ENCODE measurements at regions not wholly inside any gene's neighbourhood (a gene's known extent, or its start where the extent isn't known, plus 50 kb on each side); places are given as distances from the start of the nearest gene placed in this dataset.
A peak's percentile ranks its signal among the peaks of the same experiment; 100 is the strongest.

DNA sequence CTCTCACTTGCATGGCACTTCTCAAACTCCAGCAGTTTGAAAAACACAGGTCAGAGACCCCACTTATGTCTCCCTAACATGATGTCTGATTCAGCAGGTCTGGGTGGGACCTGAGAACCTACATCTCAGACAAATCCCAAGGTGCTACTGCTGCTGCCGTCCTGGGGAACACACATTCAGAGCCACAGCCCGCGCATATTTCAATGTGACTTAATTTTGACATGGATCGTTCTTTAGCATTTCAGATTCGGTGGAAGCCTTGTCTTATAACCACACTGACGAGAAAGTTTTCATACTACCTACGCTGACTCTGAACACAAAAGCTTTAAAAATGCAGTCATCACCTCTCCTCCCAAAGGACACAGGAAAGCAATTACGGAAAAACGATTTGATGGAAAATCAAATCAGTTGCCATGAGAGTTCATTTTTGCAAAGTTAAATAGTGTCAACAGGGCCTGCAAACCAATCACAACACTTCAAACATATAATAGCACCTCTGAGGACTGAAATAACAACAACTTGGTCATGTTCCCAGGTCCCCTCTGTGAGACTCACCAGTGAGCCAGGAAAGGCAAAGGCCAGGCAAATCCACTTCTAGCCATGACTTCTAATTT is 132.6 kb downstream of the SHANK2 start:
- DNase-seq: peak in 1 of 3 experiments; percentile 68

GRCh38 chr11:71118671-71119250 is 133.6 kb downstream of the SHANK2 start:
- DNase-seq: no peak

DNA sequence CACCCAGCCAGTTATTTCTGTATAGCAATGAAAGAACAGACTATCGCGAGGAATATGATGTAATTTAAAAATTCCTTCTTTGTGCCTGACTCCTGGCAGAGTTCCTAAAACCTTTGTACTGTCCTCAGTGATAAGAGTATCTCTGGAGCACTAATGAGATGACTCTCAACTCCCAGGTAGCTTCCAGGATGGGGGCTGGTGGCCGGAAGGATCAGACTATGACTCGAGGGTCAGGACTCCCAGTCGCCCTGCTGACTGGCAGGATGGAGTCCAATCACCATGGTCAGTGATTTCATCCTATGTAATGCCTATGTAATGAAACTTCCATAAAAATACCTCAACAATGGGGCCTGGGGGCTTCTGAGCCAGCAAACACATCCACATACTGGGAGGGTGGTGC is 135.1 kb downstream of the SHANK2 start:
- no peak for DNase-seq

GRCh38 chr11:71116693-71117040 is 135.7 kb downstream of the SHANK2 start:
- no peak for DNase-seq

DNA sequence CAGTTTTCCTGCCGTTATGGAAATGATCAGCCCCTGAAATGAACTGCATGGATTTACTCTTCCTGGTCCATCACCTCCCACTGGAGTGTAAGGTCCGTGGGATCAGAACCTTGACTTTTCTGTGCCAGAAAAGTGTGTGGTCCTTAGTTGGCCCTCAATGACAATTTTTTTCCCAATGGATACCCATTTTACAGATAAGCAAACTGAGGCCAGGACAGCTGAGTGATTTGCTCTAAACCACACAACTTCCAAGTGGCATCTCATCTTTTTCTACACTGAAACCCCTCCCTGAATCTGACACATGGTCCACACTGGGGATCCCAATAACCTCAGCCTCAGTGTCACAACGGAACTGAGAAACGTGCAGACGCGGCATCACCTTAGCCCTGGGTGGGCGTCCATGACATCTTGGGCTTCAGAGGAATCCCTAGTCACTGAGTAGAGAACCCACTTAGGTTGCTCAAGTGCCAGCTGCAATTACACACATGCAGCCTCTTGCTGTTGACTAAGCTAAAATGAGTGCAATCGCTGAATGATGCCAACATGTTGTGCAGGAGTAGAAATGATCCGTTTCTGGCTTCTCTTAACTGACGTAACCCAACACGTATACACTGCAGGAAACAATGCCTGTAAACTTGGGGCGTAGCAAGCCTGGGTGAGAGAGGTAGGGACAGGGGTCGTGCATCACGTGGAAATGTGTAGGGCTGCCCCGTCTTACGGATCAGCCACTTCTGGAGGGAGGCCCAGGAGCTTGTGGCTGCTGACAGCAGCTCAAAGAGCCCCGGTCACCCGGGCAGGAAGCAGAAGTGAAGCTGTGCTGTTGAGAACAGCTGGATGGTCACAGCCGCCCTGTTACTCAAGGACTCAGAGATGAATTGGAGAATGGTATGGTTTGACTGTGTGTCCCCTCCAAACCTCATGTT is 136.3 kb downstream of the SHANK2 start:
- DNase-seq: no peak

DNA sequence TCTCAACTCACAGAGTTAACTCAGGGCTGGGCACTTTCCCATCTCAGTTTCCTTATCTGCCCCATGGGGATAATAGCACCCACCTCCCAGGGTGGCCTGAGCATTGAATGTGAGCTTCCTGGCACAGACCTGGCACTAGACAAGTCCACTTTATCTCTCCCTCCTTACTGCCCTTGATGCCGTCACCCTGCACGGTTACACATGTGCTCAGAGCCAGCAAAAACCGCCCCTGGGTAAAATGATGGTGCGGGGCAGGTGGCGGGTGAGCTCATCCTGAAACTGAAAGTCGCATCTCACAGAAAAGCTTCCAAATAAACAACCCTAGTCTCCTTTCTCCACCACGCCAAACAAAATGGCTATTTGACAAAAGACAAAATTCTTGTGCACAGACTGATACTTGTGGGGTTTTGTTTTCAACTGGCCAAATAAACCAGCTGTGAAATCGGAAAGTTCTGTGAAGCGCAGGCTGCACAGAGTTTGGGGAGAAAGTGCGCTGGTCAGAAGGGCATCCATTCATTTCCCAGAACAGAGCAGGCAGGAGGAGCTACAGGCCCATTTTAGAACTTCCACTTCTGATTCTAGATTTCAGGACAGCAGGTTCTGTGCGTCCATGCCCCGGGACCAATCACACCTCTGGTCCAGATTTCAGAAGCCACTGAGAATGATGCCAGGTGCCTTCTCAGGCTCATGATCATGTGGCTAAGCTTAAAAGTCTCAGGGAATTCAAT is 138.1 kb downstream of the SHANK2 start:
- DNase-seq: no peak

GRCh38 chr11:71112990-71113389 is 139.4 kb downstream of the SHANK2 start:
- peak in 2 of 3 experiments; percentile 47 to 58 for DNase-seq

GRCh38 chr11:71112454-71112853 is 139.9 kb downstream of the SHANK2 start:
- peak in 2 of 3 experiments; percentile 70 to 84 for DNase-seq

DNA sequence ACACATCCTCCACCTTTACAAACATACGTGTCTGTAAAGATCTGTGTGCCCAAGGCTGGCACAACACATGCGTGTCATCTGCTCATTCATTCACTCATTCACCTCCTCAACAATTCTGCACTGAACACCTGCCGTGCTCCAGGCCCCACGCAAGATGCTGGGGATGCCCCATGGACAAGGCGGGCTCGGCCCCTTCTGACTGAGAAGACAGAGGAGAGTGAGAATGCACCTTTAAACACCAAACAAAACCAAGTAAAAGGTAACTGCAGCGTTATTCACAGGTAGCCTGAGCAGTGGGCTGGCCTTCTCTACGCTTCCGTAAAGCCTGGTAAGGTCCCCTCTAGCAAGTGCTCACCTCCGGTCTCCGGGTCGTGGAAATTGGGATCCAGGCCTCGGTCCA is 142.8 kb downstream of the SHANK2 start:
- no peak for DNase-seq

GRCh38 chr11:71109186-71109585 is 143.2 kb downstream of the SHANK2 start:
- DNase-seq: no peak

DNA sequence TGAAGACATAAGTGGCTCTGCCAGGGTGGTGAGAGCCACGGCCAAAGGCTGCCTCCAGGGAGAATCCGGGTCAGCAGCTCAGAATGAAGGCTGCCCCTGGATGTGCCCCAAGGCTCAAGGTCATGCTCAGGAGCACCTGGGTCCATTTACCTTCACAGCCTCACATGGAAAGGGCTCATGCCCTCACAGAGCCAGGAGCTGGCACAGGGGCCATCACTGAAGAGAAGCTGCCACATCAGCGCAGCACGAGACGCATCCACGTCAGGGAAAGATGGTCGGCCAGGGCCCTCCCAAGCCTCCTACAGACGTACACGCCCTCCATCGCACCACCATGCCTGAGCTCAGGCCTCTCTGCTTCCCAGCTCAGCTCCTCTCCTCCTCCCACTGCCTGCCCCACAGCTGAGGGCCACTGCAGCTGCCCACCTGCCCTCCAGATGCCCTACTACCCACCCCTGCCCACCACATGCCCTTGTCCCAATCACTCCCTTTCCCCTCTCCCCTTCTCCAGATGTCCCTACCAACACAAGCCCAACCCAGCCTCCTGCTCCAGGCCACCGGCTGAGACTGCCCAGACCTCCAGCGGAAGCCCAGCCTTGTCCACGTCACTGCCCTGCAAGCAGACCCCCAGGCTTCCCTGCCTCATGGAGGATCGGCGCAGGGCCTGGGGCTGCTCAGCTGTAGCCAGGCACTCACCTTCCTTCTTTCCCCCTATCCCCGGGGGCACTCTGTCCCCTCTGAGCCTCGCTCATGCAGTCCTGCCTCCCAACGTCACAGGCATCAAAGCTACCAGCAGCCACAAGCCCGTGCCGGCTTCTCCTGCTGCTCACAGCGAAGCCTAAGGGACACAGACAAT is 144.1 kb downstream of the SHANK2 start:
- no peak for DNase-seq

- no peak for DNase-seq
These were observed 145.7 kb downstream of the SHANK2 start for GRCh38 chr11:71106671-71107070.

DNA sequence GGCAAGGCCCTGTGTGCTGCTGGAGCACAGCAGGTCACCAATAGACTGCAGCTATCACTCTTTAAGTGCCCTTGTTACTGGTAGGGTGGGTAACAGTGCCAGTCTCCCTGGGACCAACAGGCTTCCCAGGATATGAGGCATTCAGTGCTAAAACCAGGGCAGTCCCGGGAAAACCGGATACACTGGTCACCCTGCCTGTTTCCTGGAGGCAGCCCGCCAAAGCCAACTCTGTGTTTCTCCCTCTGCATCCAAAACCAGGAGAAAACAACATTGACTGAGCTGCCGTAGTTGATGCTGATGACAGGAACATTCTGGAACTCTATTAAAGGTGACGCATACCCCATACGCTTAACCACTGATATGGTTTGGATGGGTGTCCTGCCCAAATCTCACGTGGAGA is 149.1 kb downstream of the SHANK2 start:
- DNase-seq: no peak

DNA sequence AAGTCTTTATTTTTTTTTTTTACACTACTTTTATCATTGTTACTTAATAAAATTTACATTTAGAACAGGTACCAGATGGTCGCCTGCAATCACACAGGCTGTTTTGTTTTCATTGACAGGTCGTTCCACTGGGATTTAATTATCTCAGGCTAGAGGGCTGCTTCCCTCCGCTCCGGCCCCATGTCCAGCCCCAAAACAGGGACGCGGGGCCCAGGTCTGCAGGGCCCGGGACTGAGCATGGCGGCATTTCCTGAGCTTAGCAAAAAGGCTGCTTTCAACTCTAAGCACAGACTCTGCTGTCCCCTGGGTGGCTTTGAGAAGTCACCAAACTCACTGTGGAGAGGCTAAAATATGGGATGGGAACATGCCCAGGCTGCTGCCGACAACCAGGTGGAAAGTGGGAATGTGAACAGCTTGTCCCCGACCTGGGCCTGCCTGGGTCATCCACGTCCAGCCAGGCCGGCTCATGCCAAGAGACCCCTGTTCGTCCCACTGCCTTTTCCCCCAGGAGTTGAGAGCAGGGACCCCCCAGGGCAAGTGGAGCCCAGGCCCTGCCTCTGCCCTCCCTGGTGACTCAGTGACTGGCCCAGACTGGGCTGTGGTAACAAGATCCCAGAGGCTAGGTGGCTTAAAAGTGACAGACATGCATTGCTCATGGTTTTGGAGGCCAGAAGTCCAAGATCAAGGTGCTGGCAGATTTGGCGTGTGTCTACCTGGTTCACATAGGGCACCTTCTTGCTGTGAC is 150.0 kb downstream of the SHANK2 start:
- no peak for DNase-seq

DNA sequence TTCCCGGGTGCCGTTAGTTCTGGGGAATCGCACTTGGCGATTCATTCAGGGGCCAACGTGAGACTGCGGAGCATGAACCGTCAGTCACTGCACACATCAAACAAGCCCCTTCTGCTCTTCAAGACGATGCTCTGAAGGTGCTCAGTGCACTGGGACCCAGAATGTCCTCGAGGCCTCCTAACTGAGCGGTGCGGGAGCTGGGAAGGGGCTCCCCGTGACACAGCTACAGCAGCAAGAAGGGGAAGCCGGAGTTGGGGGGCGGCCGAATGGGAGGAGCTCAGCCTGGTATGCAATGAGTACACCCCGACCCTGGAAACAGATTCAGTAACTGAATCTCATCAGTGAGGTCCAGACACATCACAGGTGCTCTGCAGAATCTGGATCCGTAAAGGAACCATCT is 150.8 kb downstream of the SHANK2 start:
- DNase-seq: no peak

- DNase-seq: no peak
These were observed 151.3 kb downstream of the SHANK2 start for GRCh38 chr11:71101046-71101445.

- DNase-seq: no peak
These were observed 153.6 kb downstream of the SHANK2 start for GRCh38 chr11:71098776-71099175.

DNA sequence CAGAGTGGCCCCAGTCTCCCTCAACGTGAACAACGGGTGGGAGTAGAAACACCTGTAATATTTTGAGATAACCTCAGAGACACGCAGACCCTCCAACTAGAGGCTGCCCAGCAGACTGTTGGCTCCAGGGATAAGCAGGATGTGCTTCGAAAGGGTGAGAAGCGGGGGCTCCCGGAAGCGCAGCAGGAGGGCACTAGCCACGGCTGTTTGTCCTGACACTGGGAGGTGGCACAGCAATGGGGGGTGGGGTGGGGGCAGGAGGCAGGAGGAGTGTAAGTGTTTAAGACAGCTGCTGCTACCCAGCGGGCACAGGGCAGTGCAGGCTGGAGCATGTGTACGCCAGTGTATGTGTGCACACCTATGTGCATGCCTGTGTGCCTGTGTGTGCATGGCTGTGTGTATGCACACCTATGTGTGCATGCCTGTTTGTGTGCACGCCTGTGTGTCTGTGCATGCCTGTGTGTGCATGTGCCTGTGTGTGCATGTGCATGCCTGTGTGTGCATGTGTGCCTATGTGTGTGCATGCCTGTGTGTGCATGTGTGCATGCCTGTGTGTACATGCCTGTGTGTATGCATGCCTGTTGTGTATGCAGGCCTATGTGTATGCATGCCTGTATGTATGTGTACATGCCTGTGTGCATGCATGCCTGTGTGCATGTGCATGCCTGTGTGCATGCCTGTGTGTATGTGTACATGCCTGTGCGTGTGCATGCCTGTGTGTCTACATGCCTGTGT is 154.7 kb downstream of the SHANK2 start:
- DNase-seq: peak in 1 of 3 experiments; percentile 13

DNA sequence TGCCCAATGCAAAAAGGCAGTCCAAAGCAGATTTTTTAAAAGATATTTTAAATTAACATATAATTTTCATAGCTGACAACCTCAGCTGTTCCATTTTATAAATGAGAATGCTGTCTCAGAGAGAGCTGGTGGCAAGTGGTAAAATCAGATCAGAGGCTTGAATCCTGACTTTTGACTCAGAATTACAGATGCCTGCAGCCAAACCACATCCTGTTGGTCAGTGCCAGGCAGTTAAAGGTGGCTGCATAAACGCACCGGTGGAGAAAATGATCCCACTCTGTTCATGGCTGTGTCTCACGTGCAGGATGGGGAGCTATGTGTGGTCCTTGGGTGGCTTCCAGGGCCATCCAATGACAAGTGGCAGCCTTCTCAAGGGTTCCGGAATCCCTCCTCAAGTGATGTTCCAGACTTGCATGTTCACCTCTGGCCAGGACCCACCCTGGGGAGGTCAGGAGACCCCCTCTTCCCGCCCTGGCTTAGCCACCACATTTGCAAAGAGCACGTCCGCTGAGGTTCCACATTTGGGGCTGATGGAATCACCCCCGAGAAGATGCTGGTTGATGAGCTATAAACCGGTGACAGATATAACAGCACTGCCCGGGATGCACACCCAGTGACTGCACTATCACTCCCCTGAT is 155.5 kb downstream of the SHANK2 start:
- DNase-seq: no peak

DNA sequence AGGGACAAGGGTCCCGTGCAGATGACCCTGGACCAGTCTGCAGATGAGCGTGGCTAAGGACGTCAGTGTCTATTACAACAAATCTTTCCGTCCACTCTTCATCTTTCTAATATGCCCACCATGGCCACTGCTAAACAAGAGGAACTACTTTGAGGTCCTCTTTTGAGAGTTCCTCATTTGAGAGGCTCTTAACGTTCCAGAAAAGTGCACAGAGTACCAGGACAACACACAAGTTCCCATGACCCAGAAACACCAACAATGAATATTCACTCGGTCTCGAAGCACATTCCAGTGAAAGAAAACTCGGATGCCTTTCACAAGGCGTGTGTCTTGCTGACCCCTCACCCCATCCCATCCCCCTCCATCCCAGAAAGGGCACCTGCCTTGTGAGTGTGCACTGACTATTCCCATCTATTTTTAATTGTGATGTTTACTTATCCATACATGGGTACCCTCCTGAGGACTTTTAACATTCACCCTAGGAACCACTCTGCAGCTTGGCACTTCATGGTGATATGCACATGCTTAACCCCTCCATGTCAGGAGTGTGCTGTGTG is 157.0 kb downstream of the SHANK2 start:
- DNase-seq: peak in 1 of 3 experiments; percentile 51
